Mucosa of descending colon (tissue), 3 donors: ENCODE measurements at regions not wholly inside any gene's neighbourhood (a gene's known extent, or its start where the extent isn't known, plus 50 kb on each side); places are given as distances from the start of the nearest gene placed in this dataset.

Experiments used
- ATAC-seq: fragments of 200-7000 bp; cut with Tn5 transposase; one replicate; pipeline ENCODE4 v1.9.1; 2020; ENCODE audit warnings: mild to moderate bottlenecking, moderate library complexity
- DNase-seq, 3 donors: peaks; one replicate each; pipeline ENCODE4 v3.0.0-alpha.2; 2020
- H3K36me3 ChIP-seq: fragments of 200-600 bp; one replicate; pipeline ENCODE4 v1.8.0; 2021; ENCODE audit warnings: low read depth, mild to moderate bottlenecking
- H3K4me1 ChIP-seq: fragments of 200-600 bp; one replicate; pipeline ENCODE4 v1.8.0; 2021; ENCODE audit warnings: low read depth, mild to moderate bottlenecking
- H3K4me3 ChIP-seq: fragments of 200-600 bp; one replicate; pipeline ENCODE4 v1.8.0; 2021; ENCODE audit warnings: mild to moderate bottlenecking
- H3K9me3 ChIP-seq: fragments of 200-600 bp; one replicate; pipeline ENCODE4 v1.8.0; 2021; ENCODE audit warnings: mild to moderate bottlenecking
- CTCF ChIP-seq: fragments of 200-600 bp; IDR thresholded peaks from one replicate; pipeline ENCODE4 v1.8.0; 2022; ENCODE audit warnings: antibody characterized with exemption, mild to moderate bottlenecking
- intact Hi-C, 2 donors: fragments of 100-400 bp; cut with DNase I in 1 of 2; cut with micrococcal nuclease in 1 of 2; formaldehyde crosslinking; loops; one replicate each; pipeline versions ENCODE4 v1.11.0 to v1.11.1; 2022; cut with DNase I, micrococcal nuclease
- donor health status: DM: no; HTN: no; CAD: no; lungs with moderate emphysema.
- donor health status: DM: no; HTN: no; CAD: no.
- donor health status: DM: no; HTN: yes; CAD: no.

GRCh38 chr13:107076801-107077200, 508.9 kb upstream of the ARGLU1 start:
- DNase-seq, result no peak
- no peak overlapping the region for H3K4me3 ChIP-seq
- H3K4me1 ChIP-seq, result no peaks in the 10 kb centered on the region
- TF ChIP-seq CTCF, result no peak
- intact Hi-C loops, result no loop called here
- no peaks in the 10 kb centered on the region for H3K9me3 ChIP-seq
- ATAC-seq, result no peak
- H3K36me3 ChIP-seq, result no peaks in the 10 kb centered on the region

GRCh38 chr13:107075576-107075975, 507.6 kb upstream of the ARGLU1 start:
- H3K4me1 ChIP-seq, result no peaks in the 10 kb centered on the region
- intact Hi-C loops, result no loop called here
- H3K9me3 ChIP-seq, result no peaks in the 10 kb centered on the region
- TF ChIP-seq CTCF, result no peak
- ATAC-seq (no peak), DNase-seq (no peak)
- no peak overlapping the region for H3K4me3 ChIP-seq
- no peaks in the 10 kb centered on the region for H3K36me3 ChIP-seq

- DNase-seq (no peak), ATAC-seq (no peak)
- intact Hi-C loops, result no loop called here
- no peak for TF ChIP-seq CTCF
- no peak overlapping the region for H3K4me3 ChIP-seq
- no peaks in the 10 kb centered on the region for H3K9me3 ChIP-seq
- no peaks in the 10 kb centered on the region for H3K36me3 ChIP-seq
- H3K4me1 ChIP-seq, result no peaks in the 10 kb centered on the region
Observed at GRCh38 chr13:107070792-107071191, 502.9 kb upstream of the ARGLU1 start.

GRCh38 chr13:107069108-107069776, 501.3 kb upstream of the ARGLU1 start:
- no peak for DNase-seq
- Histone ChIP-seq H3K4me3 (no peak overlapping the region), H3K9me3 (no peaks in the 10 kb centered on the region), H3K36me3 (no peaks in the 10 kb centered on the region), H3K4me1 (no peaks in the 10 kb centered on the region)
- intact Hi-C loops, result no loop called here
- no peak for TF ChIP-seq CTCF
- ATAC-seq, result no peak

- no peak for DNase-seq
- no peak for ATAC-seq
- H3K9me3 ChIP-seq, result no peaks in the 10 kb centered on the region
- intact Hi-C loops, result no loop called here
- H3K36me3 ChIP-seq, result no peaks in the 10 kb centered on the region
- H3K4me3 ChIP-seq, result no peak overlapping the region
- H3K4me1 ChIP-seq, result no peaks in the 10 kb centered on the region
- TF ChIP-seq CTCF, result no peak
Observed at GRCh38 chr13:107067381-107067780, 499.4 kb upstream of the ARGLU1 start.

GRCh38 chr13:107066355-107066754, 498.4 kb upstream of the ARGLU1 start:
- intact Hi-C loops, result no loop called here
- no peak for TF ChIP-seq CTCF
- ATAC-seq (no peak), DNase-seq (no peak)
- no peaks in the 10 kb centered on the region for H3K36me3 ChIP-seq
- H3K4me3 ChIP-seq, result no peak overlapping the region
- no peaks in the 10 kb centered on the region for H3K4me1 ChIP-seq
- H3K9me3 ChIP-seq, result no peaks in the 10 kb centered on the region
